AG04450 (cell line): ENCODE measurements at regions not wholly inside any gene's neighbourhood (a gene's known extent, or its start where the extent isn't known, plus 50 kb on each side); places are given as distances from the start of the nearest gene placed in this dataset.

Experiments used
- CTCF ChIA-PET: fragments of 300-600, 350-600 bp; formaldehyde crosslinking; extraction: SDS; loops from one replicate; lab custom pipeline; 2022; ENCODE audit warnings: antibody characterized with exemption, inconsistent platforms; lab: Charles Lee
- POLR2A ChIA-PET: fragments of 350-600 bp; formaldehyde crosslinking; extraction: SDS; loops from one replicate; lab custom pipeline; 2021; ENCODE audit warnings: antibody characterized with exemption, inconsistent platforms; lab: Yijun Ruan, JAX
- DNase-seq: peaks from one replicate; pipeline ENCODE4 v3.0.0-alpha.2; 2011; ENCODE audit warnings: low read depth, low spot score
- H3K27ac ChIP-seq: one replicate; pipeline ENCODE4 v1.5.1; 2012; ENCODE audit warnings: low read depth, low read length, control low read depth
- H3K27me3 ChIP-seq: one replicate; pipeline ENCODE4 v1.6.0; 2012; ENCODE audit warnings: low read length; ENCODE audit not compliant: control insufficient read depth, insufficient read depth
- H3K4me3 ChIP-seq: 2 replicates; pipeline ENCODE4 v1.5.1; 2011; ENCODE audit warnings: mild to moderate bottlenecking, low read depth, low read length, control low read depth
- H3K9me3 ChIP-seq: 2 replicates; pipeline ENCODE4 v1.5.1; 2012; ENCODE audit warnings: low read length; ENCODE audit not compliant: control insufficient read depth, insufficient read depth
- TF ChIP-seq, protein P1 (sequence below): IDR thresholded peaks from 2 replicates; pipeline ENCODE4 v1.5.1; 2011; ENCODE audit warnings: low read depth, low read length, control low read depth, inconsistent platforms

DNA sequence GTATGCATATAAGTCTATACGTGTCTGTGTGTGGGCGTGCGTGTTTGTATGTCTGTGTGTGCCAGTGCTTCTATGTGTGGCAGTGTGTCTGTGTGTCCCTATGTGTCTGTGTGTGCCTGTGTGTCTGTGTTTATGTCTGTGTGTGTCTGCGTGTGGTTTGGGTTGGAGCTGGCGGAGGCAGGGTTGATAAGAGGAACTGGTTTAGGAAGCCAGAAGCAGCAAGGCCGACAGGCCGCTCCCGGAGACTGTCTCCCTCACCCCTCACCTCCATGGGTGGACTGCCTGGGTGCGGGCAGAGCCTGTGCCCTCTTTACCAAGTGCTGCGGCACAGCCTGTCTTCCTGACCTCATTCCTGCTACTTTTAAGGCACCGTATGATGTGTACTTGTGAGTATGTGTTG, 327.1 kb upstream of the B3GAT1 start:
- Histone ChIP-seq H3K27ac (no peak overlapping the region), H3K27me3 (no peaks in the 10 kb centered on the region), H3K9me3 (peaks cover 67% of the 10 kb centered on the region), H3K4me3 (no peak overlapping the region)
- POLR2A ChIA-PET = no interaction called here
- TF ChIP-seq, protein P1, sequence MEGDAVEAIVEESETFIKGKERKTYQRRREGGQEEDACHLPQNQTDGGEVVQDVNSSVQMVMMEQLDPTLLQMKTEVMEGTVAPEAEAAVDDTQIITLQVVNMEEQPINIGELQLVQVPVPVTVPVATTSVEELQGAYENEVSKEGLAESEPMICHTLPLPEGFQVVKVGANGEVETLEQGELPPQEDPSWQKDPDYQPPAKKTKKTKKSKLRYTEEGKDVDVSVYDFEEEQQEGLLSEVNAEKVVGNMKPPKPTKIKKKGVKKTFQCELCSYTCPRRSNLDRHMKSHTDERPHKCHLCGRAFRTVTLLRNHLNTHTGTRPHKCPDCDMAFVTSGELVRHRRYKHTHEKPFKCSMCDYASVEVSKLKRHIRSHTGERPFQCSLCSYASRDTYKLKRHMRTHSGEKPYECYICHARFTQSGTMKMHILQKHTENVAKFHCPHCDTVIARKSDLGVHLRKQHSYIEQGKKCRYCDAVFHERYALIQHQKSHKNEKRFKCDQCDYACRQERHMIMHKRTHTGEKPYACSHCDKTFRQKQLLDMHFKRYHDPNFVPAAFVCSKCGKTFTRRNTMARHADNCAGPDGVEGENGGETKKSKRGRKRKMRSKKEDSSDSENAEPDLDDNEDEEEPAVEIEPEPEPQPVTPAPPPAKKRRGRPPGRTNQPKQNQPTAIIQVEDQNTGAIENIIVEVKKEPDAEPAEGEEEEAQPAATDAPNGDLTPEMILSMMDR = no peak
- CTCF ChIA-PET = no interaction called here
- DNase-seq = no peak

- H3K4me3 ChIP-seq = no peak overlapping the region
- no peaks in the 10 kb centered on the region for H3K27me3 ChIP-seq
- no peak overlapping the region for H3K27ac ChIP-seq
- TF ChIP-seq, protein P1 = no peak
- DNase-seq = no peak
- ChIA-PET POLR2A (no interaction called here), CTCF (no interaction called here)
- peaks cover 67% of the 10 kb centered on the region for H3K9me3 ChIP-seq
Observed at GRCh38 chr11:134738581-134738980, 326.5 kb upstream of the B3GAT1 start.

GRCh38 chr11:134737563-134738510, 325.8 kb upstream of the B3GAT1 start:
- CTCF ChIA-PET = no interaction called here
- Histone ChIP-seq H3K9me3 (peaks cover 67% of the 10 kb centered on the region), H3K27ac (no peak overlapping the region), H3K27me3 (no peaks in the 10 kb centered on the region), H3K4me3 (no peak overlapping the region)
- POLR2A ChIA-PET = no interaction called here
- no peak for DNase-seq
- TF ChIP-seq, protein P1 = no peak

- Histone ChIP-seq H3K4me3 (no peak overlapping the region), H3K27me3 (no peaks in the 10 kb centered on the region), H3K27ac (no peak overlapping the region), H3K9me3 (peaks cover 75% of the 10 kb centered on the region)
- ChIA-PET POLR2A (no interaction called here), CTCF (no interaction called here)
- TF ChIP-seq, protein P1 = no peak
- no peak for DNase-seq
Observed at GRCh38 chr11:134736251-134736947, 324.4 kb upstream of the B3GAT1 start.

- ChIA-PET CTCF (no interaction called here), POLR2A (no interaction called here)
- TF ChIP-seq, protein P1 = no peak
- no peaks in the 10 kb centered on the region for H3K27me3 ChIP-seq
- H3K27ac ChIP-seq = no peak overlapping the region
- H3K4me3 ChIP-seq = no peak overlapping the region
- DNase-seq = no peak
- H3K9me3 ChIP-seq = peaks cover 77% of the 10 kb centered on the region
Observed at GRCh38 chr11:134734894-134735293, 322.9 kb upstream of the B3GAT1 start.
